Right lobe of liver (tissue), 6 donors: ENCODE measurements at regions not wholly inside any gene's neighbourhood (a gene's known extent, or its start where the extent isn't known, plus 50 kb on each side); places are given as distances from the start of the nearest gene placed in this dataset.

Experiments used
- ATAC-seq, 4 donors: fragments of 200-7000 bp; cut with Tn5 transposase; one replicate each; pipeline ENCODE4 v1.9.1; 2020; ENCODE audit warnings: mild to moderate bottlenecking in 4 of 4, moderate library complexity in 4 of 4
- DNase-seq, 3 donors: peaks; one replicate each; pipeline ENCODE4 v3.0.0-alpha.2; 2020
- H3K27ac ChIP-seq, 3 donors: fragments of 200-600 bp; one replicate each; pipeline ENCODE4 v1.8.0; 2022
- H3K27me3 ChIP-seq, 2 donors: fragments of 200-600 bp; one replicate each; pipeline ENCODE4 v1.8.0; 2022
- H3K36me3 ChIP-seq, 4 donors: fragments of 200-600 bp; sonication (generic) in 1 of 4; one replicate each; pipeline versions ENCODE4 v1.5.1 to v1.8.0; 2017 to 2022; ENCODE audit warnings: control low read depth in 1 of 4
- H3K4me1 ChIP-seq, 4 donors: fragments of 200-600 bp; sonication (generic) in 1 of 4; one replicate each; pipeline versions ENCODE4 v1.5.1 to v1.8.0; 2017 to 2022; ENCODE audit warnings: control low read depth in 1 of 4
- H3K4me3 ChIP-seq, 3 donors: fragments of 200-600 bp; one replicate each; pipeline ENCODE4 v1.8.0; 2022
- H3K9me3 ChIP-seq, 4 donors: fragments of 200-600 bp; sonication (generic) in 1 of 4; one replicate each; pipeline versions ENCODE4 v1.5.1 to v1.8.0; 2017 to 2022; ENCODE audit warnings: control low read depth in 1 of 4
- POLR2A ChIP-seq: fragments of 450-650 bp; IDR thresholded peaks from one replicate; pipeline ENCODE4 v1.6.1; 2017; ENCODE audit warnings: antibody characterized with exemption, mild to moderate bottlenecking
- WGBS: methylation state at CpG from one replicate; pipeline ENCODE4 v1.1.6; 2018; ENCODE audit warnings: low coverage, low lambda C conversion rate; ENCODE audit not compliant: insufficient coverage; ENCODE audit errors: missing lambda C conversion rate; 5-methylcytosine and 5-hydroxymethylcytosine counted together
- intact Hi-C, 2 donors: fragments of 100-400 bp; cut with DNase I; formaldehyde crosslinking; loops; one replicate each; pipeline versions ENCODE4 v1.11.2 to v1.14.1; 2022
- TF ChIP-seq, protein P1 (sequence below), 4 donors: fragments of 200-600 bp in 3 of 4; fragments of 450-650 bp in 1 of 4; IDR thresholded peaks; one replicate each; pipeline versions ENCODE4 v1.5.1 to v1.8.0; 2016 to 2022; ENCODE audit warnings: antibody characterized with exemption in 4 of 4, mild to moderate bottlenecking in 2 of 4
- donor health status: DM: no; HTN: yes; CAD: no.
- donor health status: DM: no; HTN: no; CAD: no.
- donor health status: DM: no; HTN: no; CAD: no.
- donor health status: DM: no; HTN: yes; CAD: no.
- donor health status: DM: no; HTN: yes; CAD: no.

DNA sequence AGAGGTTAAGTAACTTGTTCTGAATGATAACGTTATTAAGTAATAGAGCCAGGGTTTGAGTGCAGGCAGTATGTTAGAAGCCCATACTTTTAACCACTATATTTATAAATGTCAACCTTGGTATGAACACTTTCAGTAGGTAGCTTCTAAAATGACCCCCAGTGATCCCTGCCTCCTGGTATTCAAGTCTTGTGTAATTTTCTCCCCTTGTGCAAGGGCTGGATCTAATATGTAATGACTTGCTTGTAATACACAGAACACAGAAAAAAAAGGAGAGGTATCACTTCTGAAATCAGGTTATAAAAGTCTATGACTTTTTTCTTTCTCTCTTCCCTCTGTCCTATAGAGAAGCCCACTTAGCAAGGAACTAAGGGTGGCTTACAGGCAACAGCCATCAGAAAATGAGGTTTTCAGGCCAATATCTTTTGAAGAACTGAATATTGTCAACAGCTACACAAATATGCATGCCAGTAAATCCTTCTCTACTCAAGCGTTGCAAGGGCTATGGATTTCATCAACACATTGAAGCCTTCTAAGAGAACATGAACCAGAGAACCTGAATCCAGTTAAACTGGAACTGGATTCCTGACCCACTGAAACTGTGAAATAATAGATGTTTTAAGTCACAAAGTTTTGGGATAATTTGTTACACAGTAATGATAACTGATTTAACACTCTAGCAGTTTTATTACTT lies 712.3 kb downstream of the METTL15 start:
- H3K4me3 ChIP-seq: no peak overlapping the region
- no peak overlapping the region for H3K27ac ChIP-seq
- H3K27me3 ChIP-seq: no peaks in the 10 kb centered on the region
- ATAC-seq (no peak), DNase-seq (no peak)
- intact Hi-C loops: no loop called here
- WGBS: 56% methylated on average over 2 of the region's 2 CpGs
- H3K9me3 ChIP-seq: no peaks in the 10 kb centered on the region
- TF ChIP-seq, protein P1, sequence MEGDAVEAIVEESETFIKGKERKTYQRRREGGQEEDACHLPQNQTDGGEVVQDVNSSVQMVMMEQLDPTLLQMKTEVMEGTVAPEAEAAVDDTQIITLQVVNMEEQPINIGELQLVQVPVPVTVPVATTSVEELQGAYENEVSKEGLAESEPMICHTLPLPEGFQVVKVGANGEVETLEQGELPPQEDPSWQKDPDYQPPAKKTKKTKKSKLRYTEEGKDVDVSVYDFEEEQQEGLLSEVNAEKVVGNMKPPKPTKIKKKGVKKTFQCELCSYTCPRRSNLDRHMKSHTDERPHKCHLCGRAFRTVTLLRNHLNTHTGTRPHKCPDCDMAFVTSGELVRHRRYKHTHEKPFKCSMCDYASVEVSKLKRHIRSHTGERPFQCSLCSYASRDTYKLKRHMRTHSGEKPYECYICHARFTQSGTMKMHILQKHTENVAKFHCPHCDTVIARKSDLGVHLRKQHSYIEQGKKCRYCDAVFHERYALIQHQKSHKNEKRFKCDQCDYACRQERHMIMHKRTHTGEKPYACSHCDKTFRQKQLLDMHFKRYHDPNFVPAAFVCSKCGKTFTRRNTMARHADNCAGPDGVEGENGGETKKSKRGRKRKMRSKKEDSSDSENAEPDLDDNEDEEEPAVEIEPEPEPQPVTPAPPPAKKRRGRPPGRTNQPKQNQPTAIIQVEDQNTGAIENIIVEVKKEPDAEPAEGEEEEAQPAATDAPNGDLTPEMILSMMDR (IDR thresholded peaks at IDR 0.05): no peak
- TF ChIP-seq POLR2A: no peak
- no peaks in the 10 kb centered on the region for H3K4me1 ChIP-seq
- no peaks in the 10 kb centered on the region for H3K36me3 ChIP-seq

DNA sequence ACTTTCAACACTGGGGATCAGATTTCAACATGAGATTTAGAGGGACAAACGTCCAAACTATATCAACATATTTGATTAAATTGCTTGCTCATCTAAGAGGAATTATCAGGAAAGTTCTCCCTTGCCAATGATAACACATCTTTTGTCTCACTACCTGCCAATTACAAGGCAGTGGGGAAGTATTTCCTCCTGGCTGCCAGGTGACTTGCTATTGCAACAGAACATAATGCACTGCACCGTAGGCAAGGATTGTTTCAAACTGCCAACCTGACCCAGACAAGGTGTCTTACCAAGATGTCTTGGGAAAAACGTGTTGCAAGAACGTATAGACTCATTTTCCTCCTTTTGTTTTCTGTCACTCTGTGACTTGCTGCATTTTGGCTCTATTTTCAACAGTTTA lies 711.6 kb downstream of the METTL15 start:
- no peak overlapping the region for H3K4me3 ChIP-seq
- H3K27me3 ChIP-seq: no peaks in the 10 kb centered on the region
- TF ChIP-seq, protein P1 (IDR thresholded peaks at IDR 0.05): no peak
- TF ChIP-seq POLR2A: no peak
- H3K36me3 ChIP-seq: no peaks in the 10 kb centered on the region
- intact Hi-C loops: no loop called here
- 38% methylated on average over 4 of the region's 4 CpGs for WGBS
- H3K9me3 ChIP-seq: no peaks in the 10 kb centered on the region
- DNase-seq: no peak
- H3K27ac ChIP-seq: no peak overlapping the region
- no peaks in the 10 kb centered on the region for H3K4me1 ChIP-seq
- ATAC-seq: no peak

DNA sequence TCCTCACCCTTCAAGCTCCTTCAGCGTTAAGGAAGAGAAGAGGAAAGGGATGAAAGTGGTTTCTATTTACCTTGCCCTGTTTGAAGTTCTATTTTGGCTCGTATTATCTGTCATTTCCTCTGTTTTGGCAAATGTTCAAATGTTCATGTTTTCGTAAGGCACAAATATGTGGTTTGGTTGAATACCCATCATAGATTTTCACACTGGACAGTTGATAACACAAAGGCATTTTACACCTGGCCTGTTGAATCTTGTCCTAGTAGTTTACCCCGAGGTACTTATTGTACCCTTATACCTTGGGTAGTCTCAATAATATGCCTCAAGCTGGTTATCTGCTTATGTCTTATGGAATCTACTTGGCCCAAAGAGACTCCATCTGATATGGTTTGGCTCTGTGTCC lies 706.9 kb downstream of the METTL15 start:
- no peaks in the 10 kb centered on the region for H3K9me3 ChIP-seq
- DNase-seq (no peak), ATAC-seq (no peak)
- H3K36me3 ChIP-seq: no peaks in the 10 kb centered on the region
- H3K27ac ChIP-seq: no peak overlapping the region
- intact Hi-C loops: no loop called here
- 27% methylated on average over 4 of the region's 4 CpGs for WGBS
- TF ChIP-seq POLR2A: no peak
- TF ChIP-seq, protein P1 (IDR thresholded peaks at IDR 0.05): no peak
- no peaks in the 10 kb centered on the region for H3K27me3 ChIP-seq
- H3K4me1 ChIP-seq: no peaks in the 10 kb centered on the region
- no peak overlapping the region for H3K4me3 ChIP-seq

DNA sequence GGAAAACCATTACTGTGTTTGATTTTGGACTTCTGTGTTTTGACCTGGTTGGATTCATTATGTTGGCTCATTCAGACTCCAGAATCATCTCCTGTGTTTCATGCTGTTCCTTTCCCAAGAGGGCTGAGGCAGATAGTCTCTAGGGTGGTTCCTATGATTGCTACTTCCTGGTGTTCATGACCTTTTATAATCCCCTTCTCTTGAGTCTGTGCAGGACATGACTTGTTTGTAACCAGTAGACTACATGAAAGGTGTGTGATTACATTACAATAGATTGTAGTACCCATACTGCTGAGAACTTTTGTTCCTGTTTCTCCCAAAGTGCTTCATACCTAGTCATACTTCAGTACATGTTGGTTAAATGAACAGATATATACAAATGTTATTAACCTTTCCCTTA lies 700.6 kb downstream of the METTL15 start:
- Histone ChIP-seq H3K36me3 (no peaks in the 10 kb centered on the region), H3K9me3 (no peaks in the 10 kb centered on the region), H3K4me1 (no peaks in the 10 kb centered on the region), H3K4me3 (no peak overlapping the region), H3K27ac (no peak overlapping the region), H3K27me3 (no peaks in the 10 kb centered on the region)
- intact Hi-C loops: no loop called here
- TF ChIP-seq, protein P1 (IDR thresholded peaks at IDR 0.05): no peak
- no peak for TF ChIP-seq POLR2A
- no peak for ATAC-seq
- no peak for DNase-seq

DNA sequence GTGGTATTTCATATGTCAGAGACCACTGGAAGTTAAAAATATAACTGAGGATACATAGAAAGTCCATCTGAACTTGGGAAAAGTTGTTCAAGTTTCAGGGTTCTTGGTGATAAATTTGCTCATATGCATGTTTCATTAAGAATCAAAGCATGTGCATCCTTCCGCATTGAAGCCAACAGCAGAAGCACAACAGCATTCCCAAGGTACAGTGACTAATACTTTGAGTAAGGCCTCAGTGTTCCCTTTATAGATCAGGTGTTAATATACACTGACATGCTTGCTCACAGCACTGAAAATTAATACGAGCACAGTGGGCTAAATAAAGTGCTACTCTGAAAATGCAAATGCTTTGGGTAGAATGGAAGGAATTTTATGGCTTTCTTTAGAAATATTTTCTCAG lies 691.1 kb downstream of the METTL15 start:
- H3K4me3 ChIP-seq: no peak overlapping the region
- no peak overlapping the region for H3K27ac ChIP-seq
- no peaks in the 10 kb centered on the region for H3K36me3 ChIP-seq
- ATAC-seq: no peak
- no peaks in the 10 kb centered on the region for H3K27me3 ChIP-seq
- no peaks in the 10 kb centered on the region for H3K9me3 ChIP-seq
- TF ChIP-seq POLR2A: no peak
- TF ChIP-seq, protein P1 (IDR thresholded peaks at IDR 0.05): no peak
- no peaks in the 10 kb centered on the region for H3K4me1 ChIP-seq
- 65% methylated on average over 2 of the region's 2 CpGs for WGBS
- intact Hi-C loops: no loop called here
- DNase-seq: no peak
